ENCODE measurements at regions not wholly inside any gene's neighbourhood (a gene's known extent, or its start where the extent isn't known, plus 50 kb on each side); places are given as distances from the start of the nearest gene placed in this dataset.
A peak's percentile ranks its signal among the peaks of the same experiment; 100 is the strongest.

- 60% methylated on average over 3 of the region's 3 CpGs; no CpG with 5 or more reads in 1 of the 2 experiments for WGBS, 2 experiments (ENCODE audit: extremely low coverage in 1 of 2, insufficient coverage in 1 of 2, insufficient read length in 1 of 2, insufficient replicate concordance in 2 of 2, low coverage in 1 of 2, low lambda C conversion rate in 2 of 2, missing lambda C conversion rate in 1 of 2)
- no peak overlapping the region for H4K5ac ChIP-seq (ENCODE audit: insufficient read length, low read depth, low read length)
- TF ChIP-seq CTCF (IDR thresholded peaks at IDR 0.05; ENCODE audit: control extremely low read depth in 1 of 3, insufficient read depth in 1 of 3, low read depth in 1 of 3, low read length in 3 of 3): peak in 2 of 3 experiments; percentile 35 to 63; a peak in 2 of 4 replicates
- no peak for TF ChIP-seq EGR1 (IDR thresholded peaks at IDR 0.05; ENCODE audit: borderline replicate concordance, low read depth, low read length)
- TF ChIP-seq CEBPB (IDR thresholded peaks at IDR 0.05; ENCODE audit: low read depth, low read length): no peak
- no peak for TF ChIP-seq KDM4A (IDR thresholded peaks at IDR 0.05; ENCODE audit: low read depth, low read length, severe bottlenecking)
- no peak for TF ChIP-seq SIN3A (conservative IDR thresholded peaks at IDR 0.05 in 1 of 2, IDR thresholded peaks at IDR 0.05 in 1 of 2; ENCODE audit: low read depth in 1 of 2, low read length in 2 of 2)
- no peak for TF ChIP-seq FOSL1 (IDR thresholded peaks at IDR 0.05; ENCODE audit: insufficient read depth, low read depth, low read length)
- TF ChIP-seq CTBP2 (IDR thresholded peaks at IDR 0.05; ENCODE audit: borderline replicate concordance, insufficient read depth, insufficient read length, low read length): no peak
- no peak for TF ChIP-seq TCF12 (IDR thresholded peaks at IDR 0.05; ENCODE audit: low read depth, low read length)
- TF ChIP-seq POLR2AphosphoS5 (IDR thresholded peaks at IDR 0.05; ENCODE audit: low read depth, low read length): no peak
These were observed 142.3 kb upstream of the ANKH start for GRCh38 chr5:15013654-15014463.

More at GRCh38 chr5:15013654-15014463, 142.3 kb upstream of the ANKH start:
- peaks cover 0 to 3% of the 10 kb centered on the region in 2 experiments; a peak in 1 of 4 replicates for H3K9me3 ChIP-seq (ENCODE audit: insufficient read depth in 2 of 2, low read depth in 1 of 2, low read length in 1 of 2)
- H2BK15ac ChIP-seq (ENCODE audit: low read length): 0 out of 2 replicates have a peak overlapping the region, but pooled peaks have one; percentile 68
- peak overlapping the region; percentile 74 for H2BK120ac ChIP-seq (replicated peaks; ENCODE audit: low read depth, low read length)
- H2AFZ ChIP-seq (ENCODE audit: low read length): no peak overlapping the region
- H3K27ac ChIP-seq (ENCODE audit: low read depth, low read length): no peak overlapping the region
- H2BK5ac ChIP-seq (ENCODE audit: low read depth, low read length): no peak overlapping the region
- no peak overlapping the region for H3K14ac ChIP-seq (ENCODE audit: insufficient read length)
- H3K4ac ChIP-seq (replicated peaks; ENCODE audit: insufficient read length, low read depth, low read length): no peak overlapping the region
- CTCF ChIA-PET (ENCODE audit: partially characterized antibody): interaction anchor here (0.6 to 3.8 kb wide), 16 partner anchors 9 to 348 kb away, joined by 3 to 20 read pairs (median 3); no protein-coding TSS in a partner anchor
- POLR2A ChIA-PET (ENCODE audit: partially characterized antibody): interaction anchor here (1.8 kb wide), 1 partner anchor 287 kb away, joined by 4 read pairs; no protein-coding TSS in a partner anchor
- H3K27me3 ChIP-seq (replicated peaks in 1 of 4; ENCODE audit: control insufficient read depth in 3 of 4, extremely low read depth in 1 of 4, insufficient read depth in 3 of 4, low read length in 3 of 4): no peaks in the 10 kb centered on the region
- 0 out of 2 replicates have a peak overlapping the region, but pooled peaks have one; percentile 44 for H2BK20ac ChIP-seq (ENCODE audit: low read length)
- no peaks in the 10 kb centered on the region for H3K79me2 ChIP-seq (ENCODE audit: control insufficient read depth in 1 of 2, insufficient read depth in 2 of 2, low read length in 2 of 2)
- no peaks in the 10 kb centered on the region for H3K36me3 ChIP-seq (ENCODE audit: control insufficient read depth in 2 of 4, insufficient read depth in 4 of 4, low read length in 3 of 4)
- H3K9ac ChIP-seq (replicated peaks in 1 of 4; ENCODE audit: extremely low read depth in 1 of 4, low read depth in 3 of 4, low read length in 3 of 4): no peak overlapping the region
- H4K8ac ChIP-seq (ENCODE audit: extremely low read depth, insufficient read depth, low read length): no peak overlapping the region
- H3K4me3 ChIP-seq (ENCODE audit: extremely low read depth in 1 of 4, insufficient read depth in 2 of 4, low read depth in 3 of 4, low read length in 4 of 4): no peak overlapping the region
- no peak overlapping the region; the same call in 1 of the 2 replicates for H3K18ac ChIP-seq (ENCODE audit: extremely low read depth, low read length)
- H4K20me1 ChIP-seq (replicated peaks in 1 of 2; ENCODE audit: control insufficient read depth in 1 of 2, insufficient read depth in 2 of 2, low read length in 2 of 2): no peaks in the 10 kb centered on the region
- peak overlapping the region; percentile 95; the same call in 1 of the 2 replicates for H2BK12ac ChIP-seq (ENCODE audit: low read depth, low read length)
- H3K23ac ChIP-seq (ENCODE audit: insufficient read length): no peak overlapping the region
- FAIRE-seq: peak; percentile 80
- H4K91ac ChIP-seq (replicated peaks; ENCODE audit: insufficient read length, low read length): peak overlapping the region; percentile 23
- no peaks in the 10 kb centered on the region for H3K79me1 ChIP-seq (ENCODE audit: low read depth, low read length)
- no peak for DNase-seq (ENCODE audit: low read depth in 1 of 2, low spot score in 2 of 2)
- H3K23me2 ChIP-seq (ENCODE audit: low read depth, low read length): no peaks in the 10 kb centered on the region
- peaks cover 0 to 2% (median 0%) of the 10 kb centered on the region in 4 experiments; a peak in 2 of 7 replicates for H3K4me1 ChIP-seq (replicated peaks in 1 of 4; ENCODE audit: control insufficient read depth in 3 of 4, insufficient read depth in 4 of 4, low read length in 3 of 4)
- H2AK5ac ChIP-seq (ENCODE audit: low read depth, low read length): no peak overlapping the region
- H3K4me2 ChIP-seq (ENCODE audit: insufficient read depth in 1 of 2, low read depth in 2 of 2, low read length in 2 of 2): no peak overlapping the region
- no peak overlapping the region for H3K56ac ChIP-seq (replicated peaks; ENCODE audit: insufficient read length, low read depth, low read length)

Measured in H1 (cell line).